Prostate gland (tissue), 2 donors: ENCODE measurements at regions not wholly inside any gene's neighbourhood (a gene's known extent, or its start where the extent isn't known, plus 50 kb on each side); places are given as distances from the start of the nearest gene placed in this dataset.

Experiments used
- DNase-seq: peaks from one replicate; pipeline ENCODE4 v3.0.0-alpha.2; 2019; ENCODE audit warnings: low spot score
- H3K27ac ChIP-seq, 2 donors: fragments of 200-600 bp; sonication (generic); 2 replicates each; pipeline ENCODE4 v1.5.1; 2017 to 2019
- H3K27me3 ChIP-seq: fragments of 200-600 bp; sonication (generic); replicated peaks from 2 replicates; pipeline ENCODE4 v1.5.1; 2019; ENCODE audit not compliant: insufficient read depth
- H3K36me3 ChIP-seq, 2 donors: fragments of 200-600 bp; sonication (generic); 1 replicate in 1 of 2; 2 replicates in 1 of 2; pipeline versions ENCODE4 v1.5.1 to v1.8.1; 2017 to 2019
- H3K4me1 ChIP-seq: fragments of 200-600 bp; sonication (generic); replicated peaks from 2 replicates; pipeline ENCODE4 v1.5.1; 2019
- H3K4me3 ChIP-seq, 2 donors: fragments of 200-600 bp; sonication (generic); 2 replicates each; pipeline ENCODE4 v1.5.1; 2017 to 2019
- H3K9me3 ChIP-seq: fragments of 200-600 bp; sonication (generic); 2 replicates; pipeline ENCODE4 v1.5.1; 2017
- POLR2A ChIP-seq: fragments of 450-650 bp; IDR thresholded peaks from one replicate; pipeline ENCODE4 v1.6.1; 2016; ENCODE audit warnings: antibody characterized with exemption, mild to moderate bottlenecking
- POLR2AphosphoS5 ChIP-seq: sonication (generic); formaldehyde crosslinking; IDR thresholded peaks from one replicate; pipeline ENCODE4 v1.6.1; 2017; ENCODE audit warnings: antibody characterized with exemption
- WGBS: methylation state at CpG from one replicate; pipeline ENCODE4 v1.1.5; 2018; 5-methylcytosine and 5-hydroxymethylcytosine counted together
- intact Hi-C: fragments of 100-400 bp; cut with DNase I; formaldehyde crosslinking; loops from one replicate; pipeline ENCODE4 v1.14.2; 2022
- TF ChIP-seq, protein P1 (sequence below), 4 experiments: fragments of 200-600 bp in 2 of 4; fragments of 450-650 bp in 2 of 4; sonication (generic) in 2 of 4; IDR thresholded peaks; 1 replicate in 3 of 4; 2 replicates in 1 of 4; pipeline ENCODE4 v1.5.1; 2016 to 2019; ENCODE audit warnings: antibody characterized with exemption in 4 of 4, mild to moderate bottlenecking in 2 of 4, moderate library complexity in 2 of 4

DNA sequence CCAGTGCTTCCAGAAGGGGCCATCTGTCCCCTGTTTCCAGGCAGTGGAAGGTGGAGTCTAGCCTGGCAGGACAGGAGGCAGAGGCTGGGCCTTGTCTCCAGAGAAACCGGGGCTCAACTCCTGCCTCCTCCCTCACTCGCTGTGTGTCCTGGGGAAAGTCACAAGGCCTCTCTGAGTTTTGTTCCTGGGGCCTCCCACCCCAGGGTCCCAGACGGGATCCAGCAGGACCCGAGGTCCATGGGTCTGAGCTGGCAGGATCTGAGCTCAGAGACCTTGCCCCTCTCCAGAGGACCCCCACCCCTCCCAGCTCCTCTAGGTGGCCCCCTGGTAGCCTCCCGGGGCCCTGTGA, 72.2 kb upstream of the TAF1B start:
- Histone ChIP-seq H3K27me3 (no peaks in the 10 kb centered on the region), H3K4me3 (no peak overlapping the region), H3K27ac (peak overlapping the region in 1 of 2 donors; percentile 16), H3K36me3 (no peaks in the 10 kb centered on the region), H3K9me3 (no peaks in the 10 kb centered on the region), H3K4me1 (no peaks in the 10 kb centered on the region)
- DNase-seq = no peak
- WGBS = 89% methylated on average over 5 of the region's 5 CpGs
- TF ChIP-seq, protein P1, sequence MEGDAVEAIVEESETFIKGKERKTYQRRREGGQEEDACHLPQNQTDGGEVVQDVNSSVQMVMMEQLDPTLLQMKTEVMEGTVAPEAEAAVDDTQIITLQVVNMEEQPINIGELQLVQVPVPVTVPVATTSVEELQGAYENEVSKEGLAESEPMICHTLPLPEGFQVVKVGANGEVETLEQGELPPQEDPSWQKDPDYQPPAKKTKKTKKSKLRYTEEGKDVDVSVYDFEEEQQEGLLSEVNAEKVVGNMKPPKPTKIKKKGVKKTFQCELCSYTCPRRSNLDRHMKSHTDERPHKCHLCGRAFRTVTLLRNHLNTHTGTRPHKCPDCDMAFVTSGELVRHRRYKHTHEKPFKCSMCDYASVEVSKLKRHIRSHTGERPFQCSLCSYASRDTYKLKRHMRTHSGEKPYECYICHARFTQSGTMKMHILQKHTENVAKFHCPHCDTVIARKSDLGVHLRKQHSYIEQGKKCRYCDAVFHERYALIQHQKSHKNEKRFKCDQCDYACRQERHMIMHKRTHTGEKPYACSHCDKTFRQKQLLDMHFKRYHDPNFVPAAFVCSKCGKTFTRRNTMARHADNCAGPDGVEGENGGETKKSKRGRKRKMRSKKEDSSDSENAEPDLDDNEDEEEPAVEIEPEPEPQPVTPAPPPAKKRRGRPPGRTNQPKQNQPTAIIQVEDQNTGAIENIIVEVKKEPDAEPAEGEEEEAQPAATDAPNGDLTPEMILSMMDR (IDR thresholded peaks at IDR 0.05) = no peak
- TF ChIP-seq POLR2AphosphoS5 (no peak), POLR2A (no peak)
- intact Hi-C loops = no loop called here

DNA sequence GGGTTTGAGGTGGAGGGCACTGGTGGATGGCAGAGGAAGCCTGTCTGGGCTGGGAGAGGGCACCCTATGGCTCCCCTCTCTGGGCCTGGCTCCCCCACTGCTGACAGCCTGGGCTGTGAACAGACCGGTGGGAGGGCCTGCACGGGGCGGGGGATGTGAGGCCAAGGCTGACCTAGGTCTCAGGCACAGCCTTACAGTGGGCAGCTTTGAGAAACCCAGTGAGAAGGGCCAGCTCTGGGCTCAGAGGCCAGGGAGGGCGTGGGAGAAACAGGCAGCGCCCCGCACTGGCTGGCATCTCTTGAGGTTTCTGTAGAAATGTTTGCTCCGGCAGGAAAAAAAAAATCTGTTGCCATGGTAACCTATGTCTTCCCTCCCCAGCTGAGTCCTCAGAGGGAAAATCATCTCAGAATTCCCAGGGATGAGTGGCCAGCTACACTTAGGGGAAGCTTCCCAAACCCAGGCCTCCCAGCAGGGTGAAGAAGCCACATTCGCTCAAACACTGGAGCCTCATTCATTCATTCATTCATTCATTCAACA, 71.7 kb upstream of the TAF1B start:
- Histone ChIP-seq H3K4me1 (no peaks in the 10 kb centered on the region), H3K9me3 (no peaks in the 10 kb centered on the region), H3K27ac (no peak overlapping the region), H3K4me3 (no peak overlapping the region), H3K36me3 (no peaks in the 10 kb centered on the region), H3K27me3 (no peaks in the 10 kb centered on the region)
- intact Hi-C loops = no loop called here
- WGBS = 57% methylated on average over 8 of the region's 8 CpGs
- DNase-seq = no peak
- TF ChIP-seq POLR2AphosphoS5 (no peak), POLR2A (no peak)
- TF ChIP-seq, protein P1 (IDR thresholded peaks at IDR 0.05) = no peak

- DNase-seq = no peak
- no peaks in the 10 kb centered on the region for H3K4me1 ChIP-seq
- TF ChIP-seq POLR2A (no peak), POLR2AphosphoS5 (no peak)
- TF ChIP-seq, protein P1 (IDR thresholded peaks at IDR 0.05) = no peak
- H3K36me3 ChIP-seq = no peaks in the 10 kb centered on the region
- H3K4me3 ChIP-seq = no peak overlapping the region
- intact Hi-C loops = no loop called here
- no peaks in the 10 kb centered on the region for H3K9me3 ChIP-seq
- no peaks in the 10 kb centered on the region for H3K27me3 ChIP-seq
- no peak overlapping the region for H3K27ac ChIP-seq
- WGBS = 92% methylated on average over 22 of the region's 22 CpGs
Observed at GRCh38 chr2:9772035-9772998, 71.0 kb upstream of the TAF1B start.

DNA sequence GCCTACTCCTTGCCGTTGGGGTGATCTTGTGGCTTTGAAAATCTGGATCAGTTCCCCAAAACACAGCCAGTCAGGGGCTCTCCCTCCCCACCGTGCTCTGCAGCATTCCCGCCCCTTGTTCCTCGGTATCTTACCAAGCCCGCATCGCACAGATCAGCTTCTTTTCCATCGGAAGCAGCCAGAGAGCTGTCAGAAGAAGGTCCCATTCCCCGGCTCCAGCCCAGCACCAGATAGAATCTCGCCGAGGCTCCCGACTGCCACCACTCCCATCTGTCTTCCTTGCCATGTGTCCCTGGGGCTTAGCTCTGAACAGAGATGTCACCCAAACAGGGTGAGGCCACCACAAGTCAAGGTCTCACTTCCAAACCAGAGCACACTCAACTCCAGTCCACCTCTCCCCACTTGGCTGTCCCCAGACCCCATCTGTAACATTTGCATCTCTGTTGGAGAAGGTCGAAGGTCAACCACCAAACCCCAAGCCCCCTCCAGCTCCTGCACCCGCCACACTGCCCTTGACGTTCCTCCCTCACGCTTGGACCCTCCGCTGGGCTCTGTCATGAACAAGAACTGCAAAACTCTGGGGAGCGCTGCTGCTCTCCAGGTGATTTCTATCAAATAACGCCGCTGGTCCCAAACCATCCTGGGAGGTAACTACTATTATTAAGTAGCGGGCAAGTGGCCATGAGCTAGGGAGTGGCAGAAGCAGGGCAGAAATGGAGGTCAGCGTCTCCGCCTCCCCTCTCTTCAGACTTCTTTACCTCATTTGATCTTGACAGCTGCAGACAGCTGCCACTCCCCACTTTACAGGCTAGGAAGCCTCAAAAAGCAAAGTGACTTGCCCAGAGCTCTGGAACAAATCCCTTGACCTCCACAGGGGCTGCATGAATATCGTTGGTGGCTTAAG, 70.0 kb upstream of the TAF1B start:
- Histone ChIP-seq H3K9me3 (no peaks in the 10 kb centered on the region), H3K4me3 (no peak overlapping the region), H3K27ac (no peak overlapping the region), H3K36me3 (no peaks in the 10 kb centered on the region), H3K4me1 (no peaks in the 10 kb centered on the region), H3K27me3 (no peaks in the 10 kb centered on the region)
- 83% methylated on average over 23 of the region's 23 CpGs for WGBS
- TF ChIP-seq POLR2A (no peak), POLR2AphosphoS5 (no peak)
- TF ChIP-seq, protein P1 (IDR thresholded peaks at IDR 0.05) = no peak
- no peak for DNase-seq
- intact Hi-C loops = no loop called here
